Nephron (organoid): ENCODE measurements at regions not wholly inside any gene's neighbourhood (a gene's known extent, or its start where the extent isn't known, plus 50 kb on each side); places are given as distances from the start of the nearest gene placed in this dataset.

Experiments
- H3K27ac Mint-ChIP-seq, 3 experiments: 2 replicates each; pipeline ENCODE4 v1.8.0; 2020; ENCODE audit warnings: mixed read lengths in 3 of 3, mild to moderate bottlenecking in 2 of 3, moderate library complexity in 1 of 3
- H3K27me3 Mint-ChIP-seq: 2 replicates; pipeline ENCODE4 v1.8.0; 2021; ENCODE audit warnings: low read depth, mild to moderate bottlenecking, moderate library complexity, mixed read lengths
- H3K36me3 Mint-ChIP-seq: 2 replicates; pipeline ENCODE4 v1.8.0; 2020; ENCODE audit warnings: low read depth, mixed read lengths
- H3K4me1 Mint-ChIP-seq: 2 replicates; pipeline ENCODE4 v1.8.0; 2020; ENCODE audit warnings: mixed read lengths
- H3K4me3 Mint-ChIP-seq, 3 experiments: 2 replicates each; pipeline ENCODE4 v1.8.0; 2020; ENCODE audit warnings: mild to moderate bottlenecking in 3 of 3, mixed read lengths in 3 of 3, moderate library complexity in 2 of 3
- H3K9me3 Mint-ChIP-seq: 2 replicates; pipeline ENCODE4 v1.8.0; 2020; ENCODE audit warnings: mixed read lengths
- CTCF ChIP-seq, 3 experiments: fragments of 200-600 bp; sonication (generic); IDR thresholded peaks; one replicate each; pipeline ENCODE4 v1.5.0; 2021; ENCODE audit warnings: antibody characterized with exemption in 3 of 3; ENCODE audit not compliant: unreplicated experiment in 3 of 3

GRCh38 chr11:94705891-94706615 lies 62.1 kb upstream of the AMOTL1 start:
- H3K27ac Mint-ChIP-seq: no peak overlapping the region
- no peak overlapping the region for H3K4me3 Mint-ChIP-seq
- H3K4me1 Mint-ChIP-seq: peaks cover 11% of the 10 kb centered on the region
- TF ChIP-seq CTCF (IDR thresholded peaks at IDR 0.05; ENCODE audit: unreplicated experiment in 3 of 3): no peak
- peaks cover 3% of the 10 kb centered on the region for H3K27me3 Mint-ChIP-seq
- no peaks in the 10 kb centered on the region for H3K9me3 Mint-ChIP-seq
- no peaks in the 10 kb centered on the region for H3K36me3 Mint-ChIP-seq

GRCh38 chr11:94708176-94708575 lies 60.0 kb upstream of the AMOTL1 start:
- Mint-ChIP-seq H3K27me3 (peaks cover 3% of the 10 kb centered on the region), H3K27ac (no peak overlapping the region), H3K4me3 (no peak overlapping the region), H3K9me3 (no peaks in the 10 kb centered on the region), H3K4me1 (peaks cover 11% of the 10 kb centered on the region), H3K36me3 (no peaks in the 10 kb centered on the region)
- TF ChIP-seq CTCF (IDR thresholded peaks at IDR 0.05; ENCODE audit: unreplicated experiment in 3 of 3): no peak

GRCh38 chr11:94708642-94709041 lies 59.5 kb upstream of the AMOTL1 start:
- Mint-ChIP-seq H3K27me3 (peaks cover 3% of the 10 kb centered on the region), H3K36me3 (no peaks in the 10 kb centered on the region)
- TF ChIP-seq CTCF (IDR thresholded peaks at IDR 0.05; ENCODE audit: unreplicated experiment in 3 of 3): no peak

GRCh38 chr11:94715225-94715624 lies 52.9 kb upstream of the AMOTL1 start:
- Mint-ChIP-seq H3K4me3 (no peak overlapping the region), H3K4me1 (no peaks in the 10 kb centered on the region), H3K27me3 (no peaks in the 10 kb centered on the region), H3K36me3 (no peaks in the 10 kb centered on the region), H3K27ac (no peak overlapping the region), H3K9me3 (peaks cover 19% of the 10 kb centered on the region)
- TF ChIP-seq CTCF (IDR thresholded peaks at IDR 0.05; ENCODE audit: unreplicated experiment in 3 of 3): no peak

More at GRCh38 chr11:94708642-94709041, 59.5 kb upstream of the AMOTL1 start:
- Mint-ChIP-seq H3K4me3 (no peak overlapping the region), H3K27ac (no peak overlapping the region), H3K4me1 (peaks cover 11% of the 10 kb centered on the region), H3K9me3 (peaks cover under 1% of the 10 kb centered on the region)

GRCh38 chr11:94717667-94718066 lies 50.5 kb upstream of the AMOTL1 start:
- Mint-ChIP-seq H3K36me3 (no peaks in the 10 kb centered on the region), H3K4me3 (no peak overlapping the region), H3K9me3 (peaks cover 19% of the 10 kb centered on the region), H3K27ac (no peak overlapping the region), H3K4me1 (no peaks in the 10 kb centered on the region), H3K27me3 (no peaks in the 10 kb centered on the region)
- TF ChIP-seq CTCF (IDR thresholded peaks at IDR 0.05; ENCODE audit: unreplicated experiment in 3 of 3): no peak
